Activated T-helper 1 cell treated with anti-CD3 and anti-CD28 coated beads, Interleukin-12 subunit alpha, Interleukin-12 subunit beta, Interleukin-2, Interleukin-4 antibody, amounts not matched to agents 30 ng/mL and 10 ng/mL and 1 ng/mL, durations not matched to agents 14 hours and 24 hours and 36 hours (primary cell): ENCODE measurements at regions not wholly inside any gene's neighbourhood (a gene's known extent, or its start where the extent isn't known, plus 50 kb on each side); places are given as distances from the start of the nearest gene placed in this dataset.
"Not testable (repeated sequence)": the region's sequence is repeated elsewhere in the genome, so short reads cannot be mapped to it uniquely, and the experiment has no call there.

Experiments
- DNase-seq: peaks from one replicate; pipeline ENCODE4 v3.0.0; 2021; ENCODE audit warnings: low spot score
- H3K27ac Mint-ChIP-seq: one replicate; pipeline ENCODE4 v1.8.0; 2021; ENCODE audit warnings: mild to moderate bottlenecking, mixed read lengths
- H3K27me3 Mint-ChIP-seq: one replicate; pipeline ENCODE4 v1.8.0; 2022; ENCODE audit warnings: mild to moderate bottlenecking, moderate library complexity, mixed read lengths; ENCODE audit not compliant: insufficient read depth
- H3K36me3 Mint-ChIP-seq: one replicate; pipeline ENCODE4 v1.8.0; 2021; ENCODE audit warnings: low read depth, mixed read lengths
- H3K4me1 Mint-ChIP-seq: one replicate; pipeline ENCODE4 v1.8.0; 2021; ENCODE audit warnings: low read depth, mixed read lengths
- H3K4me3 Mint-ChIP-seq: one replicate; pipeline ENCODE4 v1.8.0; 2021; ENCODE audit warnings: mild to moderate bottlenecking, moderate library complexity, mixed read lengths
- H3K9me3 Mint-ChIP-seq: one replicate; pipeline ENCODE4 v1.8.0; 2021; ENCODE audit warnings: mixed read lengths
- intact Hi-C: fragments of 100-400 bp; cut with micrococcal nuclease; formaldehyde crosslinking; loops from one replicate; pipeline ENCODE4 v1.15.1; 2024

DNA sequence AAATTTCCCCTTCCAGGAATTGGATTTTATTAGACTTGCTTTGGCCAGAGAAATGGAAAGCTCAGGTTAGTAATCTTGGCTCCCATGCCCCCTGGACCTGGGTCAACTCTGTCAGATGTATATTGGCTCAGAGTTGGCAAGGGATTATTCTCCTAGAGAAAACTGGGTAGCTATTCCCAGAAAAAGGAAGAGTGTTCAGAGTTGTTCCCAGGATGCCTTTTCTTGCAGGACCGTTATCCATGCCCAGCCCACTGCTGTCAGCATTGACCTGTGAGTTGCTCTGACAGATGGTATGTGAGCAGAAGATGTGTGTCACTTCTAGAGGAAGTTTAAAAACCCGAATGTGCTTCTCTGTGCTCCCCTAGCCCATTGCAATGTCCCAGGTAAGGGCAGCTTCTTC lies 509.9 kb upstream of the ZFP42 start:
- H3K36me3 Mint-ChIP-seq: no peaks in the 10 kb centered on the region
- H3K27me3 Mint-ChIP-seq: no peaks in the 10 kb centered on the region
- no peak overlapping the region for H3K27ac Mint-ChIP-seq
- peaks cover 20% of the 10 kb centered on the region for H3K9me3 Mint-ChIP-seq
- intact Hi-C loops: no loop called here
- DNase-seq: no peak
- no peak overlapping the region for H3K4me3 Mint-ChIP-seq
- no peaks in the 10 kb centered on the region for H3K4me1 Mint-ChIP-seq

DNA sequence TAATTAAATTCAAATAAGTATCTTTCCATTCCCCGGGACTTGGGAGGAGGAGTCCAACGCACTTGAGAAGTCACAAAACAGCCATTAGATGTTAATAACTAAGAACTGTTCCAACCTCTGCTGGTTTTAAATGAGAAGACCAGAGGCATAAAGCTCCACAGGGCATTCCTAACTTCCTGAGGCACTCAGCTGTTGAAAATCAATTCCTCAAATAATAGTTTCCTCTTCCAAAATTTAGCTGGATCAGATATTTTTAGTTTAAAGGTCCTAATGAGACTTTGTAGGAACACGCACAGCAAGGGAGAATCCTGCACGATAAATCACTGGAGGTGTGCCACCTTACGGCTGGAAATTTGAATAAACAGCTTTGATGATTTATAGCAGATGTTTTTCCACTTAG lies 504.3 kb upstream of the ZFP42 start:
- no peak for DNase-seq
- H3K4me1 Mint-ChIP-seq: no peaks in the 10 kb centered on the region
- peaks cover 28% of the 10 kb centered on the region for H3K9me3 Mint-ChIP-seq
- no peaks in the 10 kb centered on the region for H3K27me3 Mint-ChIP-seq
- no peaks in the 10 kb centered on the region for H3K36me3 Mint-ChIP-seq
- intact Hi-C loops: no loop called here
- H3K4me3 Mint-ChIP-seq: no peak overlapping the region
- no peak overlapping the region for H3K27ac Mint-ChIP-seq

DNA sequence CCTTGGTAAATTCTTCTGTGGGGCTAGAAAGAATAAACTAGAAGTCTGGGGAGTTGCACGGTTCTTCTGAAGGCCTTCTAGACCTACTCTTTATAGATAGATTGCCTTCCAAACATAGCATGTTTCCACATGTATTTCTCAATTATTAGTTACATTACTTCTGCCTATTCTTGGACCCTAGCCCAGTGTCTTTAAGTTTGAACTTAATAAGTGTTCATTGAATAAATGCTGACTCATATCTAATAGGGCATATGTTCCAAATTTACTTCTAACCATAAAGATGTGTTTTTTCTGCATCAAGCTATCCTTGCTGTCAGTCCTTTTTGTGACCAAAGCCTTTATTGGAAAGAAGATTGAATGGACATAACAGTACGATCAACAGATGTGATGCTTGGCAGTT lies 503.6 kb upstream of the ZFP42 start:
- no peaks in the 10 kb centered on the region for H3K36me3 Mint-ChIP-seq
- no peak overlapping the region for H3K4me3 Mint-ChIP-seq
- intact Hi-C loops: no loop called here
- H3K27me3 Mint-ChIP-seq: no peaks in the 10 kb centered on the region
- DNase-seq: no peak
- no peaks in the 10 kb centered on the region for H3K4me1 Mint-ChIP-seq
- no peak overlapping the region for H3K27ac Mint-ChIP-seq
- H3K9me3 Mint-ChIP-seq: peaks cover 28% of the 10 kb centered on the region

DNA sequence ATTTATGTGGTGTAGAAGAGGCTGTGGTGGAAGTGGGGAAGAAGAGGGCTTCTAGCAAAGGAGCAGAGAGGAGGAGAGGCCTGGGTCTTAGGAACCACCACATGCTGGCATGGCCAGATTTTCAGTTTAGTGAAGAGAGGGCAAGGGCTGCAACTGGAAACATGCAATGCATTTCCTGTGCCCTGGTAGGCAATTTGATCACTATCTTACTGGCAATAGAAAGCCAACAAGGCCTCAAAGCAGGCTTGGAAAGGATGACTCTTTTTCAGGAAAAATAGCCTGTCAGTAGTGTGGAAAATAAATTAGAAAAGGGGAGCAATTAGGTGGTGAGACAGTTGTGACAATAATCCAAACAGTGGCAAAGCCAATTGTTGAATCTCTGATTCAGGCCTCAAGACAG lies 501.9 kb upstream of the ZFP42 start:
- Mint-ChIP-seq H3K36me3 (no peaks in the 10 kb centered on the region), H3K27ac (no peak overlapping the region), H3K4me1 (no peaks in the 10 kb centered on the region), H3K9me3 (peaks cover 21% of the 10 kb centered on the region), H3K4me3 (no peak overlapping the region), H3K27me3 (no peaks in the 10 kb centered on the region)
- intact Hi-C loops: no loop called here
- DNase-seq: no peak

DNA sequence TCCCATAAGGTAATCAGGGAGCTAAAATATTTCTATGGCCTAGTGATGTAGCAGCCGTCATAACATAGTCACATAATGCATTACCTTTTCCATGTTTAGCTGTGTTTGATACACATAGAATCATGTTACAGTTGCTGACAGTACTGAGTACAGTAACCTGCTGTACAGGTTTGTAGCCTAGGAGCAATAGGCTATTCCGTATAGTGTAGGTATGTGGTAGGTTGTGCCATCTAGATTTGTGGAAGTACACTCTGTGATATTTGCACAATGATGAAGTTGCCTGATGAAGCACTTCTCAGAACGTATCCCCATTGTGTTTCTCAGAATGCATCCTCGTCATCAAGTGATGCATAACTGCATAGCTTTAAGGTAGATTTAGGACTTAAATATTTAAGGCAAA lies 495.6 kb upstream of the ZFP42 start:
- intact Hi-C loops: no loop called here

DNA sequence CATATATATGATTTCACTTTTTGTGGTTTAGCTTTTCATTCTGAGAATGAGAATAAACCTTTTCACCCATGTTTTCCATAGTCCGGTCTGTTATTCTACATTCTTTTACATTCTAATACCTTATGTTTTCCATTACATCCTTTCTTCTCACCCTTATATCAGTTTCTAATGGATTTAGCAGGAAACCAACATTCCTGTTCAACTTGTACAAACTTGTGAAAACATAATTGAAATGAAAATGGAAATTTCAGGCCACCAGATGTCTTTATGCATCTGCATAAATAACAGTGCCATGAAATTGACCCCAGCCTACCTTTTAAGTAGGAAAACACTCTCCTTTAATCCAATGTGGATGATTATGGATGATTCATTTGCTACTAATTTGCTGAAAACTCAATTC lies 494.8 kb upstream of the ZFP42 start:
- H3K36me3 Mint-ChIP-seq: no peaks in the 10 kb centered on the region
- DNase-seq: no peak
- no peak overlapping the region for H3K4me3 Mint-ChIP-seq
- intact Hi-C loops: no loop called here
- no peaks in the 10 kb centered on the region for H3K4me1 Mint-ChIP-seq
- H3K9me3 Mint-ChIP-seq: peaks cover 8% of the 10 kb centered on the region
- H3K27ac Mint-ChIP-seq: no peak overlapping the region
- no peaks in the 10 kb centered on the region for H3K27me3 Mint-ChIP-seq

More for the DNA sequence above, 495.6 kb upstream of the ZFP42 start:
- Mint-ChIP-seq H3K27ac (no peak overlapping the region), H3K27me3 (no peaks in the 10 kb centered on the region), H3K4me1 (no peaks in the 10 kb centered on the region), H3K4me3 (no peak overlapping the region), H3K36me3 (no peaks in the 10 kb centered on the region), H3K9me3 (peaks cover 12% of the 10 kb centered on the region)
- DNase-seq: no peak

DNA sequence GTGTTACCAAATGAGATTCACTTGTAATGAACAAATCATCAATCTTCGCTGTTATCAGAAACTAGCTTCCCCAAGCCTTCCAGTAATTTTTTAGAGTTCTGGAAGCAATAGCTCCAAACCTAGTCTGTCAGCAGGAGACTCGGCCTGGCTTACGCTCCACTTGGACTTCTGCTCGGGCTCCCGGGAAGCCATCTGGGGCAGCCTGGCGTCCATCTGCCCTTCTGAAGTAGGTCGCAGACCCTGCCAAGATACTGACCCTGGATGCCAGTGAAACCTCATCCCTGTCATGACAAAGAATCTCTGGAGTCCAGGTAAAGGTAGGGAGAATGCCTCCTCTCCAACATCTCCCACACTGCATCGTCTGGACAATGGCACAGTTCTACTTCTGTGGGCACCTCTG lies 493.8 kb upstream of the ZFP42 start:
- H3K4me1 Mint-ChIP-seq: no peaks in the 10 kb centered on the region
- no peak overlapping the region for H3K27ac Mint-ChIP-seq
- no peaks in the 10 kb centered on the region for H3K27me3 Mint-ChIP-seq
- no peaks in the 10 kb centered on the region for H3K36me3 Mint-ChIP-seq
- H3K9me3 Mint-ChIP-seq: peaks cover 8% of the 10 kb centered on the region
- H3K4me3 Mint-ChIP-seq: no peak overlapping the region
- intact Hi-C loops: no loop called here
- no peak for DNase-seq

DNA sequence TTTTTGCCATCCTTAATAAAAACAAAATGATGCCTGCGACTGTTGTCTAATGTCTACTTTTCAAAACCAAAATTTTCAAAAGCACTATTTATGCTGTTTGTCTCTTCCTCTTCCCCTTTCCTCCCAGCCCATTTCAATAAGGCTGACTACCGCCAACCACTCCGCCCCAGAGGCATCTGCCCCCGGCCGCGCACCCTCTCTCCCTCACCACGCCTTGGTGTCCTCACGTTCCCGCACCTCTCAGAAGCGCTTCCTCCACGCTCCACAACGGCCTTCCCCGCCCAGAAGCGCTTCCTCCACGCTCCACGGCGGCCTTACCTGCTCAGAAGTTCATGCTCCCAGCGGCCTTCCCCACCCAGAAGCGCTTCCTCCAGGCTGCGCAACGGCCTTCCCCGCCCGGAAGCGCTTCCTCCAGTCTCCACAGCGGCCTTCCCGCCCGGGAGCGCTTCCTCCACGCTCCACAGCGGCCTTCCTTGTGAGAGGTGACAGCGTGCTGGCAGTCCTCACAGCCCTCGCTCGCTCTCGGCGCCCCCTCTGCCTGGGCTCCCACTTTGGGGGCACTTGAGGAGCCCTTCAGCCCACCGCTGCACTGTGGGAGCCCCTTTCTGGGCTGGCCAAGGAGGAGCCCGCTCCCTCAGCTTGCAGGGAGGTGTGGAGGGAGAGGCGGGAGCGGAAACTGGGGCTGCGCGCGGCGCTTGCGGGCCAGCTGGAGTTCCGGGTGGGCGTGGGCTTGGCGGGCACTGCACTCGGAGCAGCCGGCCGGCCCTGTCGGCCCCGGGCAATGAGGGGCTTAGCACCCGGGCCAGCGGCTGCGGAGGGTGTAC lies 490.4 kb upstream of the ZFP42 start:
- Mint-ChIP-seq H3K27ac (no peak overlapping the region), H3K4me3 (peak overlapping the region; percentile 79), H3K27me3 (no peaks in the 10 kb centered on the region), H3K9me3 (peaks cover 18% of the 10 kb centered on the region), H3K36me3 (no peaks in the 10 kb centered on the region), H3K4me1 (no peaks in the 10 kb centered on the region)
- DNase-seq: no peak
- intact Hi-C loops: no loop called here

DNA sequence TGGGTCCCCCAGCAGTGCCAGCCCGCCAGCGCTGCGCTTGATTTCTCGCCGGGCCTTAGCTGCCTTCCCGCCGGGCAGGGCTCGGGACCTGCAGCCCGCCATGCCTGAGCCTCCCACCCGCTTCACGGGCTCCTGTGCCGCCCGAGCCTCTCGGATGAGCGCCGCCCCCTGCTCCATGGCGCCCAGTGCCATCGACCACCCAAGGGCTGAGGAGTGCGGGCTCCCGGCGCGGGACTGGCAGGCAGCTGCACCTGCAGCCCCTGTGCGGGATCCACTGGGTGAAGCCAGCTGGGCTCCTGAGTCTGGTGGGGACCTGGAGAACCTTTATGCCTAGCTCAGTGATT lies 489.8 kb upstream of the ZFP42 start:
- H3K9me3 Mint-ChIP-seq: peaks cover 18% of the 10 kb centered on the region
- H3K36me3 Mint-ChIP-seq, H3K27me3 Mint-ChIP-seq, H3K4me1 Mint-ChIP-seq, DNase-seq, H3K4me3 Mint-ChIP-seq, H3K27ac Mint-ChIP-seq, intact Hi-C loops: not testable (repeated sequence)

DNA sequence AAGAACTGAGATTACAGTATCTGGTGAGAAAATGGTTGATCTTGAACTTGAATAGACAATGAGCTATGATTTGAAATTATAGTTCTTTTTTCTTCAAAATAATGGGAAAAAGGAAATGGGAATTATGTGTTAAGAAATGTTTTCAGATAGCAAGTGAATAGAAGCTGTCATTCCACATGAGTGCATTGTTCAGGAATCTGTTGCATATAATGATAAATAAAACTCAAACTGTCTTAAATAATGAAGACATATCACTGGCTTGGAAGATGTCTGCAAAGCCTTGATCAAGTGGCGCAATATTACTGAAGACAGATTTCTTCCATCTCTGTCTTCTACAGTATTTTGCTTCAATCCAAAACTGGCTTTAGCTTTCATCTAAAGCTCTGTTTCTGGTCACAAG lies 479.3 kb upstream of the ZFP42 start:
- no peak overlapping the region for H3K27ac Mint-ChIP-seq
- intact Hi-C loops: no loop called here
- no peaks in the 10 kb centered on the region for H3K4me1 Mint-ChIP-seq
- H3K36me3 Mint-ChIP-seq: no peaks in the 10 kb centered on the region
- peaks cover 4% of the 10 kb centered on the region for H3K9me3 Mint-ChIP-seq
- H3K27me3 Mint-ChIP-seq: no peaks in the 10 kb centered on the region
- H3K4me3 Mint-ChIP-seq: no peak overlapping the region
- no peak for DNase-seq

DNA sequence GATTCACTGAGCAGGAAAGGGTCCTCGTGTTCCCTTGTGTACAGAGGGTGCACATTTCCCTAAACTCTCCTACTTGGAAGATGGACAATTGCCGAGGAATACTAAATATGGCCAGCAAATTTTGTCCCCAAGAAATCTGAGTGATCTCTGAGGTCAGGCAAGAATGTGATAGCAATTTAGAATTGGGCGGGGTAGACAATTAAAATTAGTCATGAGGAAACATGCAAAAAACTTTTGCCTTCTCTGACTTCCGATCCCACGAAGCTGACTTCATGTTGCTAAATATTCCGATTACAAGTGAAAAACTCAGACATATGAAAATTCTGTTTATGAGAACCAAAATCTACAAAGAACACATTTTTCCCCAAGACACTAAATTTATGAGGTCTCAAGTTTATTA lies 453.9 kb upstream of the ZFP42 start:
- no peaks in the 10 kb centered on the region for H3K4me1 Mint-ChIP-seq
- no peaks in the 10 kb centered on the region for H3K27me3 Mint-ChIP-seq
- H3K4me3 Mint-ChIP-seq: no peak overlapping the region
- no peak overlapping the region for H3K27ac Mint-ChIP-seq
- peaks cover 12% of the 10 kb centered on the region for H3K9me3 Mint-ChIP-seq
- no peaks in the 10 kb centered on the region for H3K36me3 Mint-ChIP-seq
- intact Hi-C loops: no loop called here
- no peak for DNase-seq

DNA sequence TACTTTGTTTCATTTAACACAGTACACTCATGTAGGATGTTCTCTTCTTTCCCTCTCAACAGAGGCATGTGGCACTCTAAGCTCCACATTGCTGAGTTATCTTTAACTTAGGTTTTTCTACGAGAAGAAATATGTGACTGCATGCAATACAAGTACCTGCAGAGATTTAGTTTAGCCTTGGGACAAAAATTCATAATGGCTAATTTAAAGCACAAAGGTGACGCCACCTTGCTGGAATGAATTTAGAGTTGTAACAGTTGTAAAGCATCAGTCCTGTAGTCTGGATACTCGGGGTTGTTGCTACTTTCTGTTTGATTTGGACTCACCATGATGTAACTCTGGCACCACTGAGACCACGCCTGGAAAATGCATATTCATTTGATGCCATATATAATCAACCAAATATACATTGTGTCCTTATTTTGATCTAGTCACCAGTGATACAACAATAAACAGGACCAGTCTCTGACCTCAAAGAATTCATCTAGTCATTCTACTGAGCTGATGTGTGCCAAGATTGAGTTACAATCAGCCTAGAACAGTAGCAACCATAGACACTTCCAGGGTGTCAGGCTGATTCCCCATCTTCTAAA lies 451.0 kb upstream of the ZFP42 start:
- Mint-ChIP-seq H3K27me3 (no peaks in the 10 kb centered on the region), H3K27ac (no peak overlapping the region), H3K36me3 (no peaks in the 10 kb centered on the region), H3K9me3 (peaks cover 16% of the 10 kb centered on the region), H3K4me3 (no peak overlapping the region), H3K4me1 (no peaks in the 10 kb centered on the region)
- DNase-seq: no peak
- intact Hi-C loops: no loop called here

DNA sequence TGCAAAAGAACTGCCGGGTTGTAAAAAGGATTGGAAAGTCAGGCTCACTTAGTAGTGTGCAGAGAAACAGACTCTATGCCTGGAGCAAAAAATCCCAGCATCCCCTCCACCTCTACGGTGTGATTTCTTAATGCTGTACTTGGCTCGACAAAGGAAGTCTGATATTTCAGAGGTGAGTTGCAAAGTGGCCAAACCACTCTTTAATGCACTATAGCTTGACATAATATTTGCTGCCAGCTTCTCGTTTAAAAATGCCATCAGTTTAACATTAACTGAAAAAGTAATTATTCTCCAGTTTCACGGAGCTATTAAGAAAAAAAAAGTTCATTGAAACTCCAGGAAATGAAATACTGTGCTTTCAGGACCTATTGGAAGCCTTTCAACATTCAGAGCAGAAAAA lies 448.3 kb upstream of the ZFP42 start:
- peaks cover 3% of the 10 kb centered on the region for H3K9me3 Mint-ChIP-seq
- no peak overlapping the region for H3K4me3 Mint-ChIP-seq
- DNase-seq: no peak
- H3K4me1 Mint-ChIP-seq: no peaks in the 10 kb centered on the region
- H3K27ac Mint-ChIP-seq: no peak overlapping the region
- no peaks in the 10 kb centered on the region for H3K36me3 Mint-ChIP-seq
- intact Hi-C loops: no loop called here
- H3K27me3 Mint-ChIP-seq: no peaks in the 10 kb centered on the region
